ENCODE measurements at regions not wholly inside any gene's neighbourhood (a gene's known extent, or its start where the extent isn't known, plus 50 kb on each side); places are given as distances from the start of the nearest gene placed in this dataset.

- Histone ChIP-seq H3K27me3 (ENCODE audit: control insufficient read depth, insufficient read depth, low read length) (no peaks in the 10 kb centered on the region), H3K4me3 (ENCODE audit: low read depth, low read length) (no peak overlapping the region), H3K9me3 (ENCODE audit: control insufficient read depth, insufficient read depth, low read length) (peaks cover 8% of the 10 kb centered on the region; the same call in 1 of the 2 replicates), H3K27ac (ENCODE audit: low read depth, low read length) (no peak overlapping the region)
- CTCF ChIA-PET, result no interaction called here
- POLR2A ChIA-PET, result no interaction called here
- no peak for TF ChIP-seq CTCF (IDR thresholded peaks at IDR 0.05; ENCODE audit: low read depth, low read length)
- DNase-seq (ENCODE audit: low read depth, low spot score), result no peak
Observed at GRCh38 chr18:42409005-42409404, 454.0 kb downstream of the PIK3C3 start.

- no peaks in the 10 kb centered on the region for H3K27me3 ChIP-seq (ENCODE audit: control insufficient read depth, insufficient read depth, low read length)
- ChIA-PET POLR2A (no interaction called here), CTCF (no interaction called here)
- H3K27ac ChIP-seq (ENCODE audit: low read depth, low read length), result no peak overlapping the region
- H3K9me3 ChIP-seq (ENCODE audit: control insufficient read depth, insufficient read depth, low read length), result peaks cover 11% of the 10 kb centered on the region; the same call in 1 of the 2 replicates
- no peak for DNase-seq (ENCODE audit: low read depth, low spot score)
- H3K4me3 ChIP-seq (ENCODE audit: low read depth, low read length), result no peak overlapping the region
- no peak for TF ChIP-seq CTCF (IDR thresholded peaks at IDR 0.05; ENCODE audit: low read depth, low read length)
Observed at GRCh38 chr18:42412281-42412680, 457.2 kb downstream of the PIK3C3 start.

GRCh38 chr18:42412896-42413295 is 457.9 kb downstream of the PIK3C3 start:
- no peak for DNase-seq (ENCODE audit: low read depth, low spot score)

GRCh38 chr18:42413870-42414269 is 458.8 kb downstream of the PIK3C3 start:
- TF ChIP-seq CTCF (IDR thresholded peaks at IDR 0.05; ENCODE audit: low read depth, low read length), result no peak
- Histone ChIP-seq H3K4me3 (ENCODE audit: low read depth, low read length) (no peak overlapping the region), H3K27ac (ENCODE audit: low read depth, low read length) (no peak overlapping the region), H3K9me3 (ENCODE audit: control insufficient read depth, insufficient read depth, low read length) (peaks cover 11% of the 10 kb centered on the region; the same call in 1 of the 2 replicates), H3K27me3 (ENCODE audit: control insufficient read depth, insufficient read depth, low read length) (no peaks in the 10 kb centered on the region)
- DNase-seq (ENCODE audit: low read depth, low spot score), result no peak
- POLR2A ChIA-PET, result no interaction called here
- CTCF ChIA-PET, result no interaction called here

More at GRCh38 chr18:42412896-42413295, 457.9 kb downstream of the PIK3C3 start:
- Histone ChIP-seq H3K9me3 (ENCODE audit: control insufficient read depth, insufficient read depth, low read length) (peaks cover 17% of the 10 kb centered on the region; the same call in 1 of the 2 replicates), H3K27ac (ENCODE audit: low read depth, low read length) (no peak overlapping the region), H3K4me3 (ENCODE audit: low read depth, low read length) (no peak overlapping the region), H3K27me3 (ENCODE audit: control insufficient read depth, insufficient read depth, low read length) (no peaks in the 10 kb centered on the region)
- ChIA-PET CTCF (no interaction called here), POLR2A (no interaction called here)
- no peak for TF ChIP-seq CTCF (IDR thresholded peaks at IDR 0.05; ENCODE audit: low read depth, low read length)

GRCh38 chr18:42414756-42415454 is 459.9 kb downstream of the PIK3C3 start:
- DNase-seq (ENCODE audit: low read depth, low spot score), result no peak
- POLR2A ChIA-PET, result no interaction called here

More at GRCh38 chr18:42414756-42415454, 459.9 kb downstream of the PIK3C3 start:
- Histone ChIP-seq H3K9me3 (ENCODE audit: control insufficient read depth, insufficient read depth, low read length) (peaks cover 9% of the 10 kb centered on the region; the same call in 1 of the 2 replicates), H3K4me3 (ENCODE audit: low read depth, low read length) (no peak overlapping the region), H3K27me3 (ENCODE audit: control insufficient read depth, insufficient read depth, low read length) (no peaks in the 10 kb centered on the region), H3K27ac (ENCODE audit: low read depth, low read length) (no peak overlapping the region)
- CTCF ChIA-PET, result no interaction called here
- no peak for TF ChIP-seq CTCF (IDR thresholded peaks at IDR 0.05; ENCODE audit: low read depth, low read length)
